HEK293 (cell line): ENCODE measurements at regions not wholly inside any gene's neighbourhood (a gene's known extent, or its start where the extent isn't known, plus 50 kb on each side); places are given as distances from the start of the nearest gene placed in this dataset.

Experiments used
- YY1 ChIP-seq: fragments of 450-650 bp; formaldehyde crosslinking; IDR thresholded peaks from 2 replicates; pipeline ENCODE4 v1.5.1; 2018; ENCODE audit warnings: missing biosample characterization, missing genetic modification characterization
- ZBTB20 ChIP-seq: fragments of 450-650 bp; formaldehyde crosslinking; IDR thresholded peaks from 2 replicates; pipeline ENCODE4 v1.5.1; 2016; ENCODE audit warnings: missing biosample characterization, missing genetic modification characterization
- ZFP41 ChIP-seq: fragments of 450-650 bp; formaldehyde crosslinking; IDR thresholded peaks from 2 replicates; pipeline ENCODE4 v1.5.1; 2016; ENCODE audit warnings: missing biosample characterization, missing genetic modification characterization, borderline replicate concordance
- ZNF174 ChIP-seq: fragments of 450-650 bp; formaldehyde crosslinking; IDR thresholded peaks from 2 replicates; pipeline ENCODE4 v1.5.0; 2017; ENCODE audit warnings: missing biosample characterization, mild to moderate bottlenecking, missing genetic modification characterization
- ZNF175 ChIP-seq: fragments of 450-650 bp; formaldehyde crosslinking; IDR thresholded peaks from 2 replicates; pipeline ENCODE4 v1.5.1; 2016; ENCODE audit warnings: missing biosample characterization, missing genetic modification characterization
- ZNF24 ChIP-seq: fragments of 450-650 bp; formaldehyde crosslinking; IDR thresholded peaks from 2 replicates; pipeline ENCODE4 v1.5.1; 2016; ENCODE audit warnings: missing biosample characterization, missing genetic modification characterization
- ZNF292 ChIP-seq: fragments of 450-650 bp; formaldehyde crosslinking; IDR thresholded peaks from 2 replicates; pipeline ENCODE4 v1.5.1; 2016; ENCODE audit warnings: low read depth, missing biosample characterization, missing genetic modification characterization, borderline replicate concordance
- ZNF416 ChIP-seq: fragments of 450-650 bp; formaldehyde crosslinking; IDR thresholded peaks from 2 replicates; pipeline ENCODE4 v1.5.1; 2016; ENCODE audit warnings: missing biosample characterization, missing genetic modification characterization
- TF ChIP-seq, protein P1 (sequence below): fragments of 450-650 bp; formaldehyde crosslinking; IDR thresholded peaks from 2 replicates; pipeline ENCODE4 v1.5.1; 2016; ENCODE audit warnings: missing biosample characterization, missing genetic modification characterization
- TF ChIP-seq, protein P2 (sequence below): fragments of 450-650 bp; formaldehyde crosslinking; IDR thresholded peaks from 2 replicates; pipeline ENCODE4 v1.5.1; 2016; ENCODE audit warnings: missing biosample characterization, missing genetic modification characterization
- TF ChIP-seq, protein P3 (sequence below): fragments of 450-650 bp; formaldehyde crosslinking; IDR thresholded peaks from 2 replicates; pipeline ENCODE4 v1.5.1; 2017; ENCODE audit warnings: missing biosample characterization, missing genetic modification characterization

DNA sequence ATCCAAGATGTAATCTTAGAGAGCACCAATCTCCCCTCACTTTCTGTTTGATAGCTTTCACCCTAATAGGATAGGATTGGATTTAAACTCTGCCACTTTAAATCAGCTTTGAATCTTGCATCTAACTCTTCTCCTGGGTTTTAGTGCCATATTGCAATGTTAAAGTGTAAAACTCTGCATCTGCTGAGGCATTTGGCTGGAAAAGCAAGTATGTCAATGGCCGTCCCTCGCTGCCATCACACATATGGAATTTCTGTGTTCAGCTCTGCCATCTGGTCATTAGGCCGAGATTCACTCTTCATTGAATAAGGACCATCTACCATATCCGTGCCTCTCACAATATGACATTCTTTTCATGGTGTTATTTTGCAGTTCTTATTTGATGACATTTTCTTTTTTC lies 728.1 kb upstream of the PIK3C3 start:
- TF ChIP-seq, protein P1, sequence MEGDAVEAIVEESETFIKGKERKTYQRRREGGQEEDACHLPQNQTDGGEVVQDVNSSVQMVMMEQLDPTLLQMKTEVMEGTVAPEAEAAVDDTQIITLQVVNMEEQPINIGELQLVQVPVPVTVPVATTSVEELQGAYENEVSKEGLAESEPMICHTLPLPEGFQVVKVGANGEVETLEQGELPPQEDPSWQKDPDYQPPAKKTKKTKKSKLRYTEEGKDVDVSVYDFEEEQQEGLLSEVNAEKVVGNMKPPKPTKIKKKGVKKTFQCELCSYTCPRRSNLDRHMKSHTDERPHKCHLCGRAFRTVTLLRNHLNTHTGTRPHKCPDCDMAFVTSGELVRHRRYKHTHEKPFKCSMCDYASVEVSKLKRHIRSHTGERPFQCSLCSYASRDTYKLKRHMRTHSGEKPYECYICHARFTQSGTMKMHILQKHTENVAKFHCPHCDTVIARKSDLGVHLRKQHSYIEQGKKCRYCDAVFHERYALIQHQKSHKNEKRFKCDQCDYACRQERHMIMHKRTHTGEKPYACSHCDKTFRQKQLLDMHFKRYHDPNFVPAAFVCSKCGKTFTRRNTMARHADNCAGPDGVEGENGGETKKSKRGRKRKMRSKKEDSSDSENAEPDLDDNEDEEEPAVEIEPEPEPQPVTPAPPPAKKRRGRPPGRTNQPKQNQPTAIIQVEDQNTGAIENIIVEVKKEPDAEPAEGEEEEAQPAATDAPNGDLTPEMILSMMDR (tag by site-specific recombination), result no peak
- TF ChIP-seq ZNF24 (tag by site-specific recombination) (no peak), ZFP41 (no peak), ZBTB20 (tag by site-specific recombination) (no peak), YY1 (no peak), ZNF175 (tag by site-specific recombination) (no peak), ZNF174 (tag by site-specific recombination) (no peak), ZNF416 (no peak), ZNF292 (tag by site-specific recombination) (no peak)
- TF ChIP-seq, protein P2, sequence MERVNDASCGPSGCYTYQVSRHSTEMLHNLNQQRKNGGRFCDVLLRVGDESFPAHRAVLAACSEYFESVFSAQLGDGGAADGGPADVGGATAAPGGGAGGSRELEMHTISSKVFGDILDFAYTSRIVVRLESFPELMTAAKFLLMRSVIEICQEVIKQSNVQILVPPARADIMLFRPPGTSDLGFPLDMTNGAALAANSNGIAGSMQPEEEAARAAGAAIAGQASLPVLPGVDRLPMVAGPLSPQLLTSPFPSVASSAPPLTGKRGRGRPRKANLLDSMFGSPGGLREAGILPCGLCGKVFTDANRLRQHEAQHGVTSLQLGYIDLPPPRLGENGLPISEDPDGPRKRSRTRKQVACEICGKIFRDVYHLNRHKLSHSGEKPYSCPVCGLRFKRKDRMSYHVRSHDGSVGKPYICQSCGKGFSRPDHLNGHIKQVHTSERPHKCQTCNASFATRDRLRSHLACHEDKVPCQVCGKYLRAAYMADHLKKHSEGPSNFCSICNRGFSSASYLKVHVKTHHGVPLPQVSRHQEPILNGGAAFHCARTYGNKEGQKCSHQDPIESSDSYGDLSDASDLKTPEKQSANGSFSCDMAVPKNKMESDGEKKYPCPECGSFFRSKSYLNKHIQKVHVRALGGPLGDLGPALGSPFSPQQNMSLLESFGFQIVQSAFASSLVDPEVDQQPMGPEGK (tag by site-specific recombination), result no peak
- TF ChIP-seq, protein P3, sequence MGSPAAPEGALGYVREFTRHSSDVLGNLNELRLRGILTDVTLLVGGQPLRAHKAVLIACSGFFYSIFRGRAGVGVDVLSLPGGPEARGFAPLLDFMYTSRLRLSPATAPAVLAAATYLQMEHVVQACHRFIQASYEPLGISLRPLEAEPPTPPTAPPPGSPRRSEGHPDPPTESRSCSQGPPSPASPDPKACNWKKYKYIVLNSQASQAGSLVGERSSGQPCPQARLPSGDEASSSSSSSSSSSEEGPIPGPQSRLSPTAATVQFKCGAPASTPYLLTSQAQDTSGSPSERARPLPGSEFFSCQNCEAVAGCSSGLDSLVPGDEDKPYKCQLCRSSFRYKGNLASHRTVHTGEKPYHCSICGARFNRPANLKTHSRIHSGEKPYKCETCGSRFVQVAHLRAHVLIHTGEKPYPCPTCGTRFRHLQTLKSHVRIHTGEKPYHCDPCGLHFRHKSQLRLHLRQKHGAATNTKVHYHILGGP, result no peak
